NCI-H1930 (cell line): ENCODE measurements at regions not wholly inside any gene's neighbourhood (a gene's known extent, or its start where the extent isn't known, plus 50 kb on each side); places are given as distances from the start of the nearest gene placed in this dataset.

Experiments used
- DNase-seq, 2 experiments: peaks; one replicate each; lab custom pipeline; 2025; lab: John Stamatoyannopoulos, UW

- no peak for DNase-seq
Measured at GRCh38 chr2:104766683-104767082, 87.2 kb upstream of the POU3F3 start.

DNA sequence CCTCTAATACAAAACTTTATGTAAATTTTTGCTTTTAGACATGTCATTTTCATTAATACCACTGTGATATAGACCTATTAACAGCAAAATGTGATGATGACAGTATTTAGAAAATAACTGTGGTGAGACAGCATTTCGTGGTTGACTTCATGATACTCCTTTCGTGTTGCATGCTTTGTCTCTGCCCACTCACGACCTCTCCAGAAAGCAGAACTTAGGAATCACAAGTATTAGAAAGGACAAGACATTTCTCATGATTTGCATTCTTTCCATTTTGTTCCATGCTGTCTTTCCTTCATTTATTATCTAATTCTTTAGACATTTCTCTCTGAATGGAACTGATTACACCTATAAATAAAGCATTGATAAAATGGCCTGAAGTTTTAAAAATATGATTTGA, 85.2 kb upstream of the POU3F3 start:
- DNase-seq: no peak

GRCh38 chr2:104769096-104769495, 84.8 kb upstream of the POU3F3 start:
- DNase-seq: no peak

- no peak for DNase-seq
Measured at GRCh38 chr2:104772996-104773395, 80.9 kb upstream of the POU3F3 start.

GRCh38 chr2:104774631-104775030, 79.3 kb upstream of the POU3F3 start:
- DNase-seq: no peak

- DNase-seq: no peak
Measured at GRCh38 chr2:104777721-104778120, 76.2 kb upstream of the POU3F3 start.

- no peak for DNase-seq
Measured at GRCh38 chr2:104781151-104781550, 72.8 kb upstream of the POU3F3 start.

DNA sequence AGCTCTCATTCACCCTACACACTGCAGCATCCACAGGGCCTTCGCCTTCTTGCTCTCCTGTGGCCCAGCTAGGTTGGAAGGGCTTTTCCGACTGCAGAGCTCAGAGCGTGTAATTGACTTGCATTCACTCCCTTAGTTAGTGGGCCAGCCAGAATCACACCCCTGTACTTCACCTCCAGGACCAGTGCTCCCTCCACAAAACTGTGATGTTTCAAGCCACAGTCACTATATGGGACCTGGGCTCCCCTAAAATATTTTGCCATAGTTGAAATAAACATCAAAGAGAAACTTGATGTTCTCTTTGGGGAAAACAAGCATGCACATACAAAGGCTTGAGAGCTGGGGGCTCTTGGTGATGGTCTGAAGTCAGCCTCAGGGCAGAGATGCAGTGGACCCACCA, 69.7 kb upstream of the POU3F3 start:
- no peak for DNase-seq

- DNase-seq: no peak
Measured at GRCh38 chr2:104786204-104786603, 67.7 kb upstream of the POU3F3 start.

GRCh38 chr2:104786821-104787220, 67.1 kb upstream of the POU3F3 start:
- DNase-seq: no peak

GRCh38 chr2:104787298-104788065, 66.4 kb upstream of the POU3F3 start:
- DNase-seq: no peak

DNA sequence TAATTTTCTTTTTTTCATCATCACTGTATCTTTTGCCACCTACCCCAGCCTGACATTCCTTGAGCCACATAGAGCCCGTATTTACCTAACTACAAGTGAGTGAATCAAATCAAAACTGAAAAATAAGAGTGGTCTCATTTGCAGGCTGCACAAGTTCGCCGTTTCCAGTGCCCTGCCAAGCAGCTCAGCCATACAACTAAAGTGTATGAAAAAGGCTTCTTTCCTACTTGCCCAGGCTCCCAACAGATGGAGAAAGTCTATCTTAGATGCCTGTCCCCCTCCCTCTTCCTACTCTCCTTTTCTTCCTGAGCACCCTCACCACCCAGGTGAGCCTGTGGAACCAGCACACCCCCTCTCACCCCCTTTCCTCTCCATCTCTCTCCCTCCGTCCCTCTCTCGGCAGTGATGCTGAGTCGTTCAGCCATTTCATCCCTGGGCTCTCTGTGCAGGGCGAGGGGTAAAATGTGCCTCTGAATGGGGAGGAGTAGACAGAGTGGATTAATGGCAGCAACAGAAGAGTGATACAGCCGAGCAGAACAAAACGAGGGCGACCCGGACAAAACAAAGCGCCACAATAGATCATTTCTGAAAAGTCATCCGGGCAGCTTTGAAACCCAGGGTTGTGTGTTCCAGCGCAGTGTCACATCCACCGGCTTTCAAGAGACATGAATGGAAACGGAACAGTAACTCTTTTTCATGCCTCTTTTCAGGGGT, 65.0 kb upstream of the POU3F3 start:
- no peak for DNase-seq

GRCh38 chr2:104790100-104790811, 63.7 kb upstream of the POU3F3 start:
- DNase-seq: no peak

- DNase-seq: no peak
Measured at GRCh38 chr2:104790901-104791495, 62.9 kb upstream of the POU3F3 start.

GRCh38 chr2:104793966-104794365, 59.9 kb upstream of the POU3F3 start:
- no peak for DNase-seq

- DNase-seq: no peak
Measured at GRCh38 chr2:104794441-104794840, 59.5 kb upstream of the POU3F3 start.
